ENCODE measurements at regions not wholly inside any gene's neighbourhood (a gene's known extent, or its start where the extent isn't known, plus 50 kb on each side); places are given as distances from the start of the nearest gene placed in this dataset.

DNA sequence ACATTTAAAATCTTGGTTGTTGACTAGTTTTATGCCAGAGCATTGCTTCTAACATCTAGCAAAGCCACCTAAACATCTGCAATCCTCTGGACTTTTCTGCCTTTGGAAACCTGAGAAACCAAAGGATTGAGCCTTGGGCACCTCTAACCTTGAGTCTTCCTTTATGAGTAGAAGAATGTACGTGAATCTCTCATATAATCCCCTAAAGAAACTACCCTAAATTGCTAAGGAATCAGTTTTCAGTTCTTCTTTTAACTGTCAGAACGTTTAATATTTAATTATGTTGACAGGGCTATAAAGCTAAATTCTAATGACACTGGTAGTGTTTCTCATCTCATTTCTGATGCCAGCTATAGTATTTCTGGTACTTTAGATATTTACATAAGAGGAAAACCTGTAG is 997.3 kb downstream of the AMY1C start:
- no peak for DNase-seq (ENCODE audit: low spot score)
- H3K27ac ChIP-seq, result no peak overlapping the region
- TF ChIP-seq, protein P1, sequence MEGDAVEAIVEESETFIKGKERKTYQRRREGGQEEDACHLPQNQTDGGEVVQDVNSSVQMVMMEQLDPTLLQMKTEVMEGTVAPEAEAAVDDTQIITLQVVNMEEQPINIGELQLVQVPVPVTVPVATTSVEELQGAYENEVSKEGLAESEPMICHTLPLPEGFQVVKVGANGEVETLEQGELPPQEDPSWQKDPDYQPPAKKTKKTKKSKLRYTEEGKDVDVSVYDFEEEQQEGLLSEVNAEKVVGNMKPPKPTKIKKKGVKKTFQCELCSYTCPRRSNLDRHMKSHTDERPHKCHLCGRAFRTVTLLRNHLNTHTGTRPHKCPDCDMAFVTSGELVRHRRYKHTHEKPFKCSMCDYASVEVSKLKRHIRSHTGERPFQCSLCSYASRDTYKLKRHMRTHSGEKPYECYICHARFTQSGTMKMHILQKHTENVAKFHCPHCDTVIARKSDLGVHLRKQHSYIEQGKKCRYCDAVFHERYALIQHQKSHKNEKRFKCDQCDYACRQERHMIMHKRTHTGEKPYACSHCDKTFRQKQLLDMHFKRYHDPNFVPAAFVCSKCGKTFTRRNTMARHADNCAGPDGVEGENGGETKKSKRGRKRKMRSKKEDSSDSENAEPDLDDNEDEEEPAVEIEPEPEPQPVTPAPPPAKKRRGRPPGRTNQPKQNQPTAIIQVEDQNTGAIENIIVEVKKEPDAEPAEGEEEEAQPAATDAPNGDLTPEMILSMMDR (IDR thresholded peaks at IDR 0.05), result no peak
- H3K4me3 ChIP-seq, result no peak overlapping the region

DNA sequence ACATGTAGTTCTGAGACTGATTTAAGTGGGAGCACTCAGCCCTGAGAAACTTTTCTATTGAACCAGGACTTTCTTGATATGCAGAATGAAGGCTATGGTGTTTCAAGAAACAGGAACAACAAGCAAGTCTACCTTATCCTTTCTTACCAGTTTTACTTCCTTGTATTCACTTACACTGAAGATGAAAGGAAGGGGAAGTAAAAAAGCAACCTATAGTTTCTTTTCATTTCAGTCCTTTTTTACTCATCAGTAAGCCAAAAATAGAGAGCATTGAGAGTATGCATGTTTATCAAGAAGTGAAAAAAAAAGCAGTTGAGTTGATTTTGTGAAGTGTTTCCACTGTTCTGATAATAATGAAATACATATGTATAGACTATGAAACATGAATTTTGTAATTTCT is 1010.3 kb downstream of the AMY1C start:
- no peak for DNase-seq (ENCODE audit: low spot score)
- Histone ChIP-seq H3K4me3 (no peak overlapping the region), H3K27ac (no peak overlapping the region)
- TF ChIP-seq, protein P1 (IDR thresholded peaks at IDR 0.05), result no peak

DNA sequence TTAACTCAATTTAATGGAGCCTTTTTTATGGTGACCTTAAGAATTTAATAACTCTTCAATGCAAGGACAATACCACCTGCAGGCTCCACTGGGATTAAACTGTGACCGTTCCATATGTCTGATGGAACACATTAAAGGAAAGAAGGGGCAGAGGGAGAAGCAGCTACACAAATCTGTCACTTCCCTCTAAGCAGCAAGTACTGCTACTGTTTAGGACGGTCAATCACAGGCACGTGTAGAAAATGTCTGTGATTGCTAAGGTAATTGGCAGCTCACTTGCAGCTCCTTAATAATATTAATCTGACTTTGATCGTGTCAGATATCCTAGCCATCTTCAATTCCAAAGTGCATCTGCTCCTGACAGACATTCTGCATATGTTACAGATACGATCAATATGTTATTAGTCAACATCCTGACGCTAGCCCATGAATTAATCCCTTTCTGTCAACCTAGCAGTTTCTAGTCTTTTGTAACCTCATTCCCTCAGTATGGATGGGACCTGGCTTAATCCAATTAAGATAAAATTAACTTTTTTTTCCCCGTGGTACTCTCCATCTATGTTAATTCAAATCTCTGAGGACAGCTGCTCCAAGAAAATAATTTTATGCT is 1012.4 kb downstream of the AMY1C start:
- no peak for DNase-seq (ENCODE audit: low spot score)
- TF ChIP-seq, protein P1 (IDR thresholded peaks at IDR 0.05), result no peak
- no peak overlapping the region for H3K27ac ChIP-seq
- no peak overlapping the region for H3K4me3 ChIP-seq

DNA sequence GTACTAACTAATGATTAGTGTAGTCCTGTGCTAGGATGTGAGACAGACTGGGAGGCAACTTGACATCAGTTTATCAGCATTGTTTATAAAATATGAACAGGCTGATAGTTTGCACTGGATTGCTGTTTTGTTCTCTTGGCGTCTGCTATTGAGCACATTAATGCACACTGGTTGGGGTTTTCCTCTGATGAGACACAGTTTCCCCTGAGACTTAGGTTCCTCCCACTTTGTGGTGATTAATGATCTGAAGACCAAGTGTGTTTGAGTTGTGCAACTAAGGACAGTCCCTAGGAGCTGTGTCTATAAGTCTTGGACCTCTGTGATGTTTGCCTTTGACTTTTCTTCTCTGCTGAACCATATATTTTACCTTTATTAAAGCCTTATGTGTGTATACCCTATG is 1015.4 kb downstream of the AMY1C start:
- no peak for DNase-seq (ENCODE audit: low spot score)
- Histone ChIP-seq H3K4me3 (no peak overlapping the region), H3K27ac (no peak overlapping the region)
- TF ChIP-seq, protein P1 (IDR thresholded peaks at IDR 0.05), result no peak

DNA sequence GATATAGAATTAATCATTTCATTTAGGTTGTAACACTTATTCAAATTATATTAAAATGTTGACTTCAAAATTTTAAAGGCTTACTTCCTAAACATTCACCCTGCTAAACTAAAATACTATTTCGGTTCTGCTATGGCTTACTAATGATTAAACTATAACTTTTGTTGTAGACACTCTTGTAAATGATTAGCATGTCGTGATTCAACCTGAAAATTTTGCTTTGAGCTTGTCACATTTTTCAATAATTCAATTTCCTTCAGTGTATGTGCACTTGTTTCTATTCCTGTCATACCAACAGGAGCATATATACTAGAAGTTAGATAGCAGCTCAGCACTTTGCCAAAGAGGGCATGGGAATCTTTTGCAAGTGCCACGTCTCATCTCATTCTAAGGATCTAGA is 1018.8 kb downstream of the AMY1C start:
- Histone ChIP-seq H3K4me3 (no peak overlapping the region), H3K27ac (no peak overlapping the region)
- TF ChIP-seq, protein P1 (IDR thresholded peaks at IDR 0.05), result no peak
- DNase-seq (ENCODE audit: low spot score), result no peak

DNA sequence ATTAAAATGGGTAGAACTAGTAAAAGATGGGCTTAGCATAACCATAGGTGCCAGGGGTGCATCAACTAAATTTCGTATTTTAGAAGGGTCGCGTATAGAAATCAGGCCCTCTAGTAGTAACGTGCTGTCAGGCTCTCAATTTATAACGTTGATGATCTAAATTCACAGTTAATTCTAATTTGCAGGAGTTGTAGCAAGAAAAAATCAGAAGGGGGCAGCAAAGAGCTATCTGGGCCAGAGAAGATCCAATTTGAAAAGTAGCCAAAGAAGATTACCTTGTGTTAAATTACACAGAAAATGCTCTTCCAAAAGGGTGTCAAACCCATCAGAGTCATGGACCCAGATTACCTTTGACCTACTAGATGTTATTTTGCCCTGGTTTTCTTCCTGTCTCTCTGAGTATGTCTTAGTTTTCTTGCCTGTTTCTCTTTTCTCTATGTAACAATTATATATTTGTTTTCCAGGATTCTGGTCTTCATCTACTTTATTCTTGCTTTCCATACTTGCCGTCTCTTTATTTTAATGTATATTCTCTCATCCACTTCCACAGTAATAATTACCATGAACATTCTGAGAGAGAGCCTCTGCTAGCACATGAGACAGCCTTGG is 1030.9 kb downstream of the AMY1C start:
- TF ChIP-seq, protein P1 (IDR thresholded peaks at IDR 0.05), result peak; percentile 49
- DNase-seq (ENCODE audit: low spot score), result no peak

DNA sequence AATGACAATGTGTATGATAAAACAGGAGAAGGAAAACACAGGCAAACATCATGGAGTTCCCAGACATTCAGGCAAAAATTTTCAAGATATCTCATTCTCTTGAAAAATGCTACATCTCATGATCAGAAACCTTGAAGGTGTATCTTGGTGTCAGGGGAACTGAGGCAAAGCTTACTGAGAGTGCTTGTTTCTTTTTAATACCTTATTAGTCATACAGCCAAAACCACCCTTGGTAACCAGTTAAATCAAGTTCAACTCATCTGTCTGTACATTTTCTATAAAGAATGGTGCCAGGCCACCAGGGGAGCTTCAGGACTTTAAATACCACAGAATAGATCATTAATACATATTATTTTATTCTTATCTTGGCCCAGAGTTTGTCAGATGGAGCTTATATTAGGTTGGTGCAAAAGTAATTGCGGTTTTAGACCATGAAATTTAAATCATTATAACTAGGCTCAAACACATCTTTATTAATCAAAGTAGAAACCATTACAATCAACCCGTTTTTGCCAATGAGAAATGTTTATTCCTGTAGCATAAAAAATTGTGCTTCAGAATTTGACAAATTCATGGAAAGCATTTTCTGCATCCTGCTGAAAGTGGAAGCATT is 1036.0 kb downstream of the AMY1C start:
- DNase-seq (ENCODE audit: low spot score), result no peak
- TF ChIP-seq, protein P1 (IDR thresholded peaks at IDR 0.05), result no peak
- Histone ChIP-seq H3K4me3 (no peak overlapping the region), H3K27ac (no peak overlapping the region)

More for the DNA sequence above, 1030.9 kb downstream of the AMY1C start:
- H3K4me3 ChIP-seq, result no peak overlapping the region
- no peak overlapping the region for H3K27ac ChIP-seq

All from coronary artery (tissue), 2 donors.